Fibroblast of the aortic adventitia (primary cell): ENCODE measurements at regions not wholly inside any gene's neighbourhood (a gene's known extent, or its start where the extent isn't known, plus 50 kb on each side); places are given as distances from the start of the nearest gene placed in this dataset.

ENCODE experiments used
- DNase-seq: peaks from one replicate; pipeline ENCODE4 v3.0.0-alpha.2; 2010; ENCODE audit warnings: low read depth
- H3K4me3 ChIP-seq: 2 replicates; pipeline ENCODE4 v1.5.1; 2011; ENCODE audit warnings: low read depth, mild to moderate bottlenecking, control low read depth, low read length, moderate library complexity
- CTCF ChIP-seq: IDR thresholded peaks from 2 replicates; pipeline ENCODE4 v1.5.1; 2011; ENCODE audit warnings: mild to moderate bottlenecking, low read length, control low read depth, inconsistent platforms; ENCODE audit not compliant: insufficient read depth

- TF ChIP-seq CTCF = no peak
- no peak overlapping the region for H3K4me3 ChIP-seq
- no peak for DNase-seq
Observed at GRCh38 chrX:22739276-22739675, 260.5 kb upstream of the DDX53 start.

GRCh38 chrX:22740836-22741235, 258.9 kb upstream of the DDX53 start:
- TF ChIP-seq CTCF = no peak
- no peak overlapping the region for H3K4me3 ChIP-seq
- DNase-seq = no peak

GRCh38 chrX:22742174-22742573, 257.6 kb upstream of the DDX53 start:
- peak; percentile 93 for DNase-seq
- no peak overlapping the region for H3K4me3 ChIP-seq
- TF ChIP-seq CTCF = no peak

GRCh38 chrX:22746081-22746480, 253.7 kb upstream of the DDX53 start:
- no peak overlapping the region for H3K4me3 ChIP-seq
- DNase-seq = no peak
- TF ChIP-seq CTCF = no peak

- peak; percentile 65 for DNase-seq
- no peak overlapping the region for H3K4me3 ChIP-seq
- TF ChIP-seq CTCF = peak; percentile 77
Observed at GRCh38 chrX:22748093-22748999, 251.4 kb upstream of the DDX53 start.

GRCh38 chrX:22758807-22759481, 240.8 kb upstream of the DDX53 start:
- DNase-seq = no peak
- TF ChIP-seq CTCF = no peak
- no peak overlapping the region for H3K4me3 ChIP-seq
